ENCODE measurements at regions not wholly inside any gene's neighbourhood (a gene's known extent, or its start where the extent isn't known, plus 50 kb on each side); places are given as distances from the start of the nearest gene placed in this dataset.

- TF ChIP-seq ZNF462 (CRISPR knock-in tag; IDR thresholded peaks at IDR 0.05) (no peak), ETS1 (IDR thresholded peaks at IDR 0.05) (no peak), JUNB (IDR thresholded peaks at IDR 0.05; ENCODE audit: unreplicated experiment) (no peak)
Observed at GRCh38 chr10:45199205-45199740, 116.1 kb downstream of the OR13A1 start (continued).

- Histone ChIP-seq H3K79me2 (replicated peaks; ENCODE audit: insufficient read depth) (no peaks in the 10 kb centered on the region), H2AFZ (no peak overlapping the region), H3K27ac (ENCODE audit: low read depth) (no peak overlapping the region), H3K4me1 (ENCODE audit: insufficient read depth) (no peaks in the 10 kb centered on the region), H3K4me3 (no peak overlapping the region), H4K20me1 (replicated peaks; ENCODE audit: insufficient read depth) (no peaks in the 10 kb centered on the region), H3K9me2 (ENCODE audit: insufficient read depth) (no peaks in the 10 kb centered on the region), H3F3A (replicated peaks; ENCODE audit: low read depth) (no peaks in the 10 kb centered on the region), H3K27me3 (ENCODE audit: insufficient read depth) (no peaks in the 10 kb centered on the region), H3K36me3 (ENCODE audit: insufficient read depth) (no peaks in the 10 kb centered on the region), H3K4me2 (no peak overlapping the region)
- Mint-ChIP-seq H3K9me3 (no peaks in the 10 kb centered on the region), H3K27ac (no peak overlapping the region), H3K4me3 (no peak overlapping the region), H3K4me1 (no peaks in the 10 kb centered on the region; the same call in 2 of the 3 replicates), H3K36me3 (ENCODE audit: low read depth) (no peaks in the 10 kb centered on the region), H3K27me3 (ENCODE audit: insufficient read depth, low read depth, poor library complexity) (peaks cover 2% of the 10 kb centered on the region)
- DNase-seq (ENCODE audit: low spot score), result no peak
- no peak for ATAC-seq
- TF ChIP-seq ZNF114 (CRISPR knock-in tag; IDR thresholded peaks at IDR 0.05), result no peak
- no peak for TF ChIP-seq EZH2phosphoT487 (IDR thresholded peaks at IDR 0.05; ENCODE audit: unreplicated experiment)
- no peak for TF ChIP-seq CREB1 (CRISPR knock-in tag; IDR thresholded peaks at IDR 0.05; ENCODE audit: low read depth)
- no peak for TF ChIP-seq STAT1 (IDR thresholded peaks at IDR 0.05; ENCODE audit: unreplicated experiment)
- TF ChIP-seq JUNB (IDR thresholded peaks at IDR 0.05; ENCODE audit: unreplicated experiment), result no peak
- TF ChIP-seq ETS1 (IDR thresholded peaks at IDR 0.05), result no peak
- TF ChIP-seq NANOG (IDR thresholded peaks at IDR 0.05; ENCODE audit: borderline replicate concordance), result no peak
- TF ChIP-seq POLR2AphosphoS5 (IDR thresholded peaks at IDR 0.05; ENCODE audit: low read depth), result no peak
- TF ChIP-seq CTCF (conservative IDR thresholded peaks at IDR 0.05; ENCODE audit: low read depth in 2 of 2), result no peak
Observed at GRCh38 chr10:45201271-45201670, 114.1 kb downstream of the OR13A1 start.
